Right lung (tissue), 2 donors: ENCODE measurements at regions not wholly inside any gene's neighbourhood (a gene's known extent, or its start where the extent isn't known, plus 50 kb on each side); places are given as distances from the start of the nearest gene placed in this dataset.
A peak's percentile ranks its signal among the peaks of the same experiment; 100 is the strongest.
"Not testable (repeated sequence)": the region's sequence is repeated elsewhere in the genome, so short reads cannot be mapped to it uniquely, and the experiment has no call there.

Source experiments
- DNase-seq, 2 donors: peaks; one replicate each; pipeline ENCODE4 v3.0.0-alpha.2; 2013

GRCh38 chr10:30734901-30735300 is 105.3 kb upstream of the LYZL2 start:
- DNase-seq: no peak

- DNase-seq: no peak
These were observed 103.1 kb upstream of the LYZL2 start for GRCh38 chr10:30732671-30733070.

- no peak for DNase-seq
These were observed 102.4 kb upstream of the LYZL2 start for GRCh38 chr10:30731963-30732362.

GRCh38 chr10:30730306-30730705 is 100.8 kb upstream of the LYZL2 start:
- DNase-seq: no peak

- no peak for DNase-seq
These were observed 99.2 kb upstream of the LYZL2 start for GRCh38 chr10:30728766-30729165.

- no peak for DNase-seq
These were observed 98.6 kb upstream of the LYZL2 start for GRCh38 chr10:30728127-30728526.

- no peak for DNase-seq
These were observed 98.0 kb upstream of the LYZL2 start for GRCh38 chr10:30727524-30727923.

GRCh38 chr10:30726783-30727414 is 97.3 kb upstream of the LYZL2 start:
- DNase-seq: peak; percentile 57 to 71

GRCh38 chr10:30725661-30726060 is 96.1 kb upstream of the LYZL2 start:
- no peak for DNase-seq

GRCh38 chr10:30724296-30724695 is 94.7 kb upstream of the LYZL2 start:
- DNase-seq: no peak

GRCh38 chr10:30722956-30723620 is 93.5 kb upstream of the LYZL2 start:
- no peak for DNase-seq

GRCh38 chr10:30719832-30720231 is 90.3 kb upstream of the LYZL2 start:
- DNase-seq: no peak

- no peak for DNase-seq
These were observed 80.3 kb upstream of the LYZL2 start for GRCh38 chr10:30709700-30710358.

- DNase-seq: no peak
These were observed 79.7 kb upstream of the LYZL2 start for GRCh38 chr10:30709229-30709628.

GRCh38 chr10:30708234-30708633 is 78.7 kb upstream of the LYZL2 start:
- no peak for DNase-seq

GRCh38 chr10:30706189-30706588 is 76.6 kb upstream of the LYZL2 start:
- not testable (repeated sequence) for DNase-seq

- no peak for DNase-seq
These were observed 76.1 kb upstream of the LYZL2 start for GRCh38 chr10:30705625-30706149.

GRCh38 chr10:30705101-30705624 is 75.6 kb upstream of the LYZL2 start:
- DNase-seq: no peak

- DNase-seq: not testable (repeated sequence)
These were observed 75.1 kb upstream of the LYZL2 start for GRCh38 chr10:30704601-30705100.

GRCh38 chr10:30704026-30704600 is 74.6 kb upstream of the LYZL2 start:
- no peak for DNase-seq

GRCh38 chr10:30703446-30703845 is 73.9 kb upstream of the LYZL2 start:
- DNase-seq: not testable (repeated sequence)

- no peak for DNase-seq
These were observed 73.3 kb upstream of the LYZL2 start for GRCh38 chr10:30702860-30703259.
